ENCODE measurements at regions not wholly inside any gene's neighbourhood (a gene's known extent, or its start where the extent isn't known, plus 50 kb on each side); places are given as distances from the start of the nearest gene placed in this dataset.
"Not testable (repeated sequence)": the region's sequence is repeated elsewhere in the genome, so short reads cannot be mapped to it uniquely, and the experiment has no call there.

GRCh38 chr11:23166376-23166775 lies 306.1 kb upstream of the CCDC179 start:
- no peak for DNase-seq

GRCh38 chr11:23179609-23180008 lies 319.3 kb upstream of the CCDC179 start:
- DNase-seq, result no peak

GRCh38 chr11:23181022-23181807 lies 320.9 kb upstream of the CCDC179 start:
- no peak for DNase-seq

- DNase-seq, result no peak
These were observed 332.0 kb upstream of the CCDC179 start for GRCh38 chr11:23192256-23192655.

GRCh38 chr11:23201936-23202522 lies 341.8 kb upstream of the CCDC179 start:
- DNase-seq, result no peak

- DNase-seq, result no peak
These were observed 342.3 kb upstream of the CCDC179 start for GRCh38 chr11:23202611-23203010.

- DNase-seq, result no peak
These were observed 345.0 kb upstream of the CCDC179 start for GRCh38 chr11:23205156-23205871.

- no peak for DNase-seq
These were observed 346.6 kb upstream of the CCDC179 start for GRCh38 chr11:23206741-23207336.

GRCh38 chr11:23211221-23211620 lies 350.9 kb upstream of the CCDC179 start:
- DNase-seq, result no peak

GRCh38 chr11:23212807-23213206 lies 352.5 kb upstream of the CCDC179 start:
- DNase-seq, result no peak

- no peak for DNase-seq
These were observed 356.8 kb upstream of the CCDC179 start for GRCh38 chr11:23217072-23217471.

GRCh38 chr11:23220086-23220485 lies 359.8 kb upstream of the CCDC179 start:
- not testable (repeated sequence) for DNase-seq

GRCh38 chr11:23221366-23221765 lies 361.1 kb upstream of the CCDC179 start:
- DNase-seq, result no peak

- DNase-seq, result no peak
These were observed 366.2 kb upstream of the CCDC179 start for GRCh38 chr11:23226331-23227077.

- DNase-seq, result no peak
These were observed 366.8 kb upstream of the CCDC179 start for GRCh38 chr11:23227078-23227445.

- DNase-seq, result no peak
These were observed 372.4 kb upstream of the CCDC179 start for GRCh38 chr11:23232652-23233051.

GRCh38 chr11:23233075-23233474 lies 372.8 kb upstream of the CCDC179 start:
- no peak for DNase-seq

GRCh38 chr11:23236826-23237555 lies 376.7 kb upstream of the CCDC179 start:
- no peak for DNase-seq

GRCh38 chr11:23252426-23252825 lies 392.2 kb upstream of the CCDC179 start:
- DNase-seq, result no peak

GRCh38 chr11:23257088-23257487 lies 396.8 kb upstream of the CCDC179 start:
- no peak for DNase-seq

GRCh38 chr11:23257556-23257955 lies 397.3 kb upstream of the CCDC179 start:
- DNase-seq, result no peak

GRCh38 chr11:23263466-23263865 lies 403.2 kb upstream of the CCDC179 start:
- DNase-seq, result no peak

All from DMS 273 treated with DMSO at 0.1 percent for 48 hours (cell line).